K562 (cell line): ENCODE measurements at regions not wholly inside any gene's neighbourhood (a gene's known extent, or its start where the extent isn't known, plus 50 kb on each side); places are given as distances from the start of the nearest gene placed in this dataset.

Experiments
- ATAC-seq: fragments of 200-7000 bp; cut with Tn5 transposase; 3 replicates; pipeline ENCODE4 v1.9.1; 2020; ENCODE audit warnings: moderate library complexity
- BruUV-seq: library from RNA; stranded (reverse); fragments of 400-500 nt; replicated peaks from 2 replicates; lab custom pipeline; 2021; lab: Mats Ljungman, UMichigan
- CTCF ChIA-PET: fragments of 300-600 bp; formaldehyde crosslinking; extraction: SDS; loops from one replicate; lab custom pipeline; 2021; ENCODE audit warnings: low intra/inter-chr PET ratio; lab: Yijun Ruan, JAX
- POLR2A ChIA-PET: fragments of 300-600, 350-650 bp; sonication (Branson Sonifier 250); formaldehyde crosslinking; extraction: SDS; loops from one replicate; lab custom pipeline; 2021; ENCODE audit warnings: antibody characterized with exemption, inconsistent platforms; lab: Yijun Ruan, JAX
- DNase-seq, 4 experiments: peaks; one replicate each; pipeline versions ENCODE4 v3.0.0 to v3.0.0-alpha.2; 2011 to 2018; ENCODE audit warnings: low spot score in 3 of 4, mixed read lengths in 3 of 4; ENCODE audit errors: extremely low read depth in 1 of 4
- FAIRE-seq: peaks from 2 replicates; lab custom pipeline; 2011; peaks lifted over from hg19 to GRCh38; lab: Jason Lieb, UNC
- H2AFZ ChIP-seq: 2 replicates; pipeline ENCODE4 v1.6.0; 2011; ENCODE audit warnings: low read depth, low read length, control low read depth, inconsistent platforms
- H3K27ac ChIP-seq: fragments of 200-600 bp; 3 replicates; pipeline ENCODE4 v1.8.0; 2011; ENCODE audit warnings: low read depth, mild to moderate bottlenecking, control low read depth, inconsistent platforms, low read length, moderate library complexity, mixed read lengths; ENCODE audit errors: extremely low read depth
- H3K27me3 ChIP-seq, 2 experiments: fragments of 300-600 bp in 1 of 2; 2 replicates in 1 of 2; 3 replicates in 1 of 2; pipeline versions ENCODE4 v1.6.0 to v1.8.0; 2011; ENCODE audit warnings: inconsistent platforms in 2 of 2, low read length in 2 of 2, mild to moderate bottlenecking in 1 of 2, mixed read lengths in 1 of 2, moderate library complexity in 1 of 2; ENCODE audit not compliant: control insufficient read depth in 2 of 2, insufficient read depth in 2 of 2
- H3K36me3 ChIP-seq: fragments of 300-600 bp; 3 replicates; pipeline ENCODE4 v1.8.0; 2011; ENCODE audit warnings: mild to moderate bottlenecking, low read length, inconsistent platforms; ENCODE audit not compliant: control insufficient read depth, insufficient read depth
- H3K4me1 ChIP-seq, 2 experiments: fragments of 200-600 bp in 1 of 2; replicated peaks in 1 of 2; 2 replicates in 1 of 2; 3 replicates in 1 of 2; pipeline versions ENCODE4 v1.5.1 to v1.8.0; 2011; ENCODE audit warnings: inconsistent platforms in 2 of 2, low read length in 2 of 2, mild to moderate bottlenecking in 1 of 2, mixed read lengths in 1 of 2, moderate library complexity in 1 of 2; ENCODE audit not compliant: control insufficient read depth in 2 of 2, insufficient read depth in 2 of 2
- H3K4me2 ChIP-seq: 2 replicates; pipeline ENCODE4 v1.6.1; 2011; ENCODE audit warnings: low read length, control low read depth, inconsistent platforms, mixed read lengths; ENCODE audit not compliant: insufficient read depth
- H3K4me3 ChIP-seq: fragments of 200-600 bp; sonication (generic), shearing (Covaris generic); 2 replicates; pipeline ENCODE4 v1.5.1; 2016; ENCODE audit warnings: control low read depth, inconsistent platforms
- H3K79me2 ChIP-seq: fragments of 200-600 bp; 3 replicates; pipeline ENCODE4 v1.8.0; 2011; ENCODE audit warnings: low read length, inconsistent platforms; ENCODE audit not compliant: control insufficient read depth, insufficient read depth
- H3K9ac ChIP-seq, 2 experiments: 2 replicates each; pipeline versions ENCODE4 v1.6.0 to v1.6.1; 2011; ENCODE audit warnings: low read depth in 2 of 2, low read length in 2 of 2, control low read depth in 1 of 2, inconsistent platforms in 1 of 2, mild to moderate bottlenecking in 1 of 2, mixed read lengths in 1 of 2; ENCODE audit not compliant: insufficient read depth in 1 of 2
- H3K9me1 ChIP-seq: one replicate; pipeline ENCODE4 v1.6.0; 2011; ENCODE audit warnings: inconsistent platforms, mild to moderate bottlenecking, low read length, moderate library complexity; ENCODE audit not compliant: control insufficient read depth, insufficient read depth
- H3K9me3 ChIP-seq: replicated peaks from 2 replicates; pipeline ENCODE4 v1.5.1; 2011; ENCODE audit warnings: low read depth, low read length, inconsistent platforms; ENCODE audit not compliant: control insufficient read depth, insufficient read depth
- H4K20me1 ChIP-seq: replicated peaks from 2 replicates; pipeline ENCODE4 v1.6.1; 2011; ENCODE audit warnings: low read length, inconsistent platforms, mixed read lengths; ENCODE audit not compliant: control insufficient read depth, insufficient read depth
- FOXA1 ChIP-seq: fragments of 450-650 bp; IDR thresholded peaks from 2 replicates; pipeline ENCODE4 v1.6.1; 2016; ENCODE audit warnings: mild to moderate bottlenecking, borderline replicate concordance
- ILF3 ChIP-seq: fragments of 450-650 bp; IDR thresholded peaks from 2 replicates; pipeline ENCODE4 v1.6.1; 2018; ENCODE audit warnings: antibody characterized with exemption, mild to moderate bottlenecking, moderate library complexity, borderline replicate concordance
- LEF1 ChIP-seq: fragments of 450-650 bp; IDR thresholded peaks from 2 replicates; pipeline ENCODE4 v1.6.1; 2016; ENCODE audit warnings: mild to moderate bottlenecking
- RAD51 ChIP-seq: fragments of 450-650 bp; IDR thresholded peaks from 2 replicates; pipeline ENCODE4 v1.7.1; 2016; ENCODE audit warnings: low read depth, mild to moderate bottlenecking, borderline replicate concordance
- SETDB1 ChIP-seq: IDR thresholded peaks from one replicate; pipeline ENCODE4 v1.6.1; 2012; ENCODE audit warnings: low read length, control low read depth, inconsistent platforms
- SMC3 ChIP-seq: conservative IDR thresholded peaks from 2 replicates; pipeline ENCODE4 v1.6.1; 2011; ENCODE audit warnings: low read depth, low read length, improper control_type of control experiment; ENCODE audit not compliant: insufficient read depth
- ZC3H4 ChIP-seq: sonication (generic); formaldehyde crosslinking; IDR thresholded peaks from 2 replicates; pipeline ENCODE4 v1.9.0; 2021; ENCODE audit warnings: missing genetic modification reagents, borderline replicate concordance
- ZNF764 ChIP-seq: fragments of 250-450 bp; sonication (Bioruptor Pico); IDR thresholded peaks from 2 replicates; pipeline ENCODE4 v1.4.0; 2020; ENCODE audit warnings: low read depth, mild to moderate bottlenecking, moderate library complexity
- WGBS: fragments of 100-300 bp; shearing (Covaris generic); methylation state at CpG from one replicate; pipeline ENCODE4 v1.1.6; 2016; ENCODE audit warnings: low coverage, mixed read lengths; ENCODE audit not compliant: insufficient coverage; ENCODE audit errors: missing lambda C conversion rate; 5-methylcytosine and 5-hydroxymethylcytosine counted together
- in situ Hi-C: fragments of 300-500 bp; cut with MboI; formaldehyde crosslinking; loops from 4 replicates; pipeline ENCODE4 v1.15.0; 2018; ENCODE audit warnings: inconsistent platforms, mixed read lengths
- intact Hi-C: fragments of 100-400 bp; cut with micrococcal nuclease; formaldehyde crosslinking; loops from 2 replicates; pipeline ENCODE4 v1.14.2; 2022
- TF ChIP-seq, protein P1 (sequence below): fragments of 250-450 bp; sonication (Bioruptor Pico); IDR thresholded peaks from 2 replicates; pipeline ENCODE4 v1.9.0; 2021; ENCODE audit warnings: mild to moderate bottlenecking, inconsistent platforms
- TF ChIP-seq, protein P2 (sequence below): fragments of 250-450 bp; sonication (Bioruptor Pico); IDR thresholded peaks from 2 replicates; pipeline ENCODE4 v1.5.0; 2021; ENCODE audit warnings: mild to moderate bottlenecking, moderate library complexity
- TF ChIP-seq, protein P3 (sequence below), 2 experiments: fragments of 450-650 bp; IDR thresholded peaks; 2 replicates each; pipeline ENCODE4 v1.6.1; 2018; ENCODE audit warnings: mild to moderate bottlenecking in 2 of 2, low read depth in 1 of 2; ENCODE audit not compliant: partially characterized antibody in 2 of 2

DNA sequence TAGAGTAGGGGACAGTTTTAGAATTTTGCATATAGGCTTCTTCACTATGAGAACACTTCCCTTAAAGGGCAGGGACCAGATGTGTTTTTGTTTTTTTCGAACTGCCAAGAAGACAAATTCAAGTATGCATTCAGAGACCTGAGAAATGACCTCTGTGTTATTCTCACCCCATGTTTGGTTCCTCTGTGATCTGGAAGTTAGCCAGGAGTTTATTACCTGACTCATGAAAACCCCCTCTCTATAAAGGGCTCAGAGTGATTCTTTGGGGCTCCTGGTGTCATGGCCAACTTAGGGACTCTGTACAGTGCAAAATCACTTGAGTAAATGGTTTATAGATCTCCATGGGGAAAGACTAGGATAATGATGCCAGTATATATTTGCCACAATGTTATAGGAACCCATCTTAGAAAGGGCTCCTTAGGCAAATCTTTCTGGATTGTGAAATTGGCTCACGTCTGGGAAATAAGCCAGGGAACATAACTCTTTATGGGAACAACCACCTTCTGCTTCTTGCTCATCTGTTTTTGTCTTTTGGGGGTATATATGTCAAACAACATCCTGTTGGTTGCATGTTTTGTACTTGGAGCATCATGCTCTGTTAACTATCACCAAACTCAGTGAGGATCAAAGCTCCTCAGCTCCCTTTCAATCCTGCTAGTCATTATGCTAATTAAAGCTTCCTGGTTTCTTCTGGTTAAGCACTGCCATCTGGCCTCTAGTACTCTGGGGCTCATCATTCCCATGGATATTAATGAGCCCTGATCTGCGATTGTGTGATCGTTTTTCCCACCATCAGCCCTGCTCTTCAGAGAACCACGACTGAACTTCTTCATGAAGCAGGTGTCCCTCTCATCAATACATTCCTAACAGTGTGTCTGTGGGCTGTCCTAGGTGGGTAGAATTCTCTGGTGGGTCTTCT is 173.4 kb upstream of the CDH12 start:
- H3K9me1 ChIP-seq: no peaks in the 10 kb centered on the region
- H3K27ac ChIP-seq: no peak overlapping the region
- in situ Hi-C loops: no loop called here
- ChIA-PET POLR2A (no interaction called here), CTCF (no interaction called here)
- intact Hi-C loops: no loop called here
- H3K4me2 ChIP-seq: no peak overlapping the region
- no peaks in the 10 kb centered on the region for H3K79me2 ChIP-seq
- DNase-seq: no peak
- WGBS: 3% methylated on average over 5 of the region's 5 CpGs
- H3K36me3 ChIP-seq: no peaks in the 10 kb centered on the region
- H3K4me3 ChIP-seq: no peak overlapping the region
- BruUV-seq: no TSS peak
- no peak for FAIRE-seq
- no peak overlapping the region for H3K9ac ChIP-seq
- no peak overlapping the region for H2AFZ ChIP-seq
- H3K27me3 ChIP-seq: no peaks in the 10 kb centered on the region
- no peak for ATAC-seq
- H4K20me1 ChIP-seq: no peaks in the 10 kb centered on the region
- H3K4me1 ChIP-seq: no peaks in the 10 kb centered on the region
- H3K9me3 ChIP-seq: 0 out of 2 replicates have a peak, but pooled peaks cover 2% of the 10 kb centered on the region
- TF ChIP-seq RAD51 (no peak), ZNF764 (CRISPR knock-in tag) (no peak), ZC3H4 (CRISPR knock-in tag) (no peak), FOXA1 (no peak), SETDB1 (no peak), ILF3 (no peak), SMC3 (no peak), LEF1 (no peak)
- TF ChIP-seq, protein P1, sequence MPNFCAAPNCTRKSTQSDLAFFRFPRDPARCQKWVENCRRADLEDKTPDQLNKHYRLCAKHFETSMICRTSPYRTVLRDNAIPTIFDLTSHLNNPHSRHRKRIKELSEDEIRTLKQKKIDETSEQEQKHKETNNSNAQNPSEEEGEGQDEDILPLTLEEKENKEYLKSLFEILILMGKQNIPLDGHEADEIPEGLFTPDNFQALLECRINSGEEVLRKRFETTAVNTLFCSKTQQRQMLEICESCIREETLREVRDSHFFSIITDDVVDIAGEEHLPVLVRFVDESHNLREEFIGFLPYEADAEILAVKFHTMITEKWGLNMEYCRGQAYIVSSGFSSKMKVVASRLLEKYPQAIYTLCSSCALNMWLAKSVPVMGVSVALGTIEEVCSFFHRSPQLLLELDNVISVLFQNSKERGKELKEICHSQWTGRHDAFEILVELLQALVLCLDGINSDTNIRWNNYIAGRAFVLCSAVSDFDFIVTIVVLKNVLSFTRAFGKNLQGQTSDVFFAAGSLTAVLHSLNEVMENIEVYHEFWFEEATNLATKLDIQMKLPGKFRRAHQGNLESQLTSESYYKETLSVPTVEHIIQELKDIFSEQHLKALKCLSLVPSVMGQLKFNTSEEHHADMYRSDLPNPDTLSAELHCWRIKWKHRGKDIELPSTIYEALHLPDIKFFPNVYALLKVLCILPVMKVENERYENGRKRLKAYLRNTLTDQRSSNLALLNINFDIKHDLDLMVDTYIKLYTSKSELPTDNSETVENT: no peak
- TF ChIP-seq, protein P2, sequence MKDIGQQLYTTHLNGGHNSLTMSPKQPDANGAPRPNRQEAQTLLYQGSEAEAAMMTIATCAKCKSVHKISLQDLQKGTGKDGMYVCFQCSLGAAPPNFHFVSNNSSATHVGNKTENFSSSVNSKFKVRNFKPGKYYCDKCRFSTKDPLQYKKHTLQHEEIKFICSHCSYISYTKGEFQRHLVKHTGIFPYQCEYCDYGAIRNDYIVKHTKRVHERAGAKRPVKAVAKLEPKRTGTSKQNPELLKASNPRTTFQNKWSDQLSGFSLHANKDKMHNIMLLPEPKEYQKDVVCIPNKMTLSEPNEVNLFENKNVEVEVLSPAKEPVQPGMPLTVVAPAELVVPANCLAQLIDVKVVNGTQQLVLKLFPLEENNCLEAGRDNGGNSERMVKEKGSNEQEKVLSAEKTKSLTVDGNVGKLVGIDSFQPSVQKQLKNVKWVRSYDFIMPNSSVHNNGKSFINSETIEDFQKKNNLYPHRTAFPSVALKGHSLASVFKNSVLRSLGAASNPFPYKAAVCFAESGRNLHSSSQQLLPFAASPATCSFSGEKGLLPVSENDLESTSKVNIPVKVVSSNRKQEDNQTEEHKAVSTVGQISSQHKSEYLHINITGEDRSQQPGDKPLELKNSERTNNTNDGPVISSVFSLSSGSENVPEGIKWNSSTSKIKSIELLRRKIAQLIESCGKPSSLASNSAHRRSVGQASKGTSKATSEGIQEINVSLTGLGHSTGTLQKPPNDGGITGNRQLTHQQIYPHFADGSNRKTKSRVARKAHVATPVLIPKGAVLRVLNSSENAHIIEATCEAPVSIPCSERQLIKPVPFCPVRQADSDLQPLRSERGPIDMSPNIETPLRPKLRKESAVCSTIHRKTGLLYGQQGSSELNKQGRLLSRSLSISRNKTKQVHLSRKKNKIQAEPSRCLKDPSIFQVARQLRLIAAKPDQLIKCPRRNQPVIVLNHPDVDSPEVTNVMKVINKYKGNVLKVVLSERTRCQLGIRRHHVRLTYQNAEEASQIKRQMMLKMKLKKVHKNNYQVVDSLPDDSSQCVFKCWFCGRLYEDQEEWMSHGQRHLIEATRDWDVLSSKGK (CRISPR knock-in tag): no peak
- TF ChIP-seq, protein P3, sequence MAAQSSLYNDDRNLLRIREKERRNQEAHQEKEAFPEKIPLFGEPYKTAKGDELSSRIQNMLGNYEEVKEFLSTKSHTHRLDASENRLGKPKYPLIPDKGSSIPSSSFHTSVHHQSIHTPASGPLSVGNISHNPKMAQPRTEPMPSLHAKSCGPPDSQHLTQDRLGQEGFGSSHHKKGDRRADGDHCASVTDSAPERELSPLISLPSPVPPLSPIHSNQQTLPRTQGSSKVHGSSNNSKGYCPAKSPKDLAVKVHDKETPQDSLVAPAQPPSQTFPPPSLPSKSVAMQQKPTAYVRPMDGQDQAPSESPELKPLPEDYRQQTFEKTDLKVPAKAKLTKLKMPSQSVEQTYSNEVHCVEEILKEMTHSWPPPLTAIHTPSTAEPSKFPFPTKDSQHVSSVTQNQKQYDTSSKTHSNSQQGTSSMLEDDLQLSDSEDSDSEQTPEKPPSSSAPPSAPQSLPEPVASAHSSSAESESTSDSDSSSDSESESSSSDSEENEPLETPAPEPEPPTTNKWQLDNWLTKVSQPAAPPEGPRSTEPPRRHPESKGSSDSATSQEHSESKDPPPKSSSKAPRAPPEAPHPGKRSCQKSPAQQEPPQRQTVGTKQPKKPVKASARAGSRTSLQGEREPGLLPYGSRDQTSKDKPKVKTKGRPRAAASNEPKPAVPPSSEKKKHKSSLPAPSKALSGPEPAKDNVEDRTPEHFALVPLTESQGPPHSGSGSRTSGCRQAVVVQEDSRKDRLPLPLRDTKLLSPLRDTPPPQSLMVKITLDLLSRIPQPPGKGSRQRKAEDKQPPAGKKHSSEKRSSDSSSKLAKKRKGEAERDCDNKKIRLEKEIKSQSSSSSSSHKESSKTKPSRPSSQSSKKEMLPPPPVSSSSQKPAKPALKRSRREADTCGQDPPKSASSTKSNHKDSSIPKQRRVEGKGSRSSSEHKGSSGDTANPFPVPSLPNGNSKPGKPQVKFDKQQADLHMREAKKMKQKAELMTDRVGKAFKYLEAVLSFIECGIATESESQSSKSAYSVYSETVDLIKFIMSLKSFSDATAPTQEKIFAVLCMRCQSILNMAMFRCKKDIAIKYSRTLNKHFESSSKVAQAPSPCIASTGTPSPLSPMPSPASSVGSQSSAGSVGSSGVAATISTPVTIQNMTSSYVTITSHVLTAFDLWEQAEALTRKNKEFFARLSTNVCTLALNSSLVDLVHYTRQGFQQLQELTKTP (IDR thresholded peaks at IDR 0.05; ENCODE audit: low read depth in 1 of 2, partially characterized antibody in 2 of 2): no peak
